NT2/D1 (cell line): ENCODE measurements at regions not wholly inside any gene's neighbourhood (a gene's known extent, or its start where the extent isn't known, plus 50 kb on each side); places are given as distances from the start of the nearest gene placed in this dataset.

Experiments
- SUZ12 ChIP-seq: IDR thresholded peaks from 2 replicates; pipeline ENCODE4 v1.6.1; 2011; ENCODE audit not compliant: insufficient read length, insufficient read depth; ENCODE audit errors: extremely low read depth
- ZNF274 ChIP-seq: IDR thresholded peaks from 2 replicates; pipeline ENCODE4 v1.6.1; 2011; ENCODE audit warnings: mild to moderate bottlenecking, low read depth, low read length

GRCh38 chr12:61530456-61530855 is 729.7 kb upstream of the USP15 start:
- no peak for TF ChIP-seq SUZ12
- no peak for TF ChIP-seq ZNF274
